GM10248 (cell line): ENCODE measurements at regions not wholly inside any gene's neighbourhood (a gene's known extent, or its start where the extent isn't known, plus 50 kb on each side); places are given as distances from the start of the nearest gene placed in this dataset.

Source experiments
- CTCF ChIA-PET: fragments of 300-600 bp; sonication (Branson Sonifier 250); formaldehyde crosslinking; extraction: SDS; loops from one replicate; lab custom pipeline; 2021; ENCODE audit warnings: antibody characterized with exemption; lab: Yijun Ruan, JAX
- POLR2A ChIA-PET: fragments of 350-650 bp; sonication (Branson Sonifier 250); formaldehyde crosslinking; extraction: SDS; loops from one replicate; lab custom pipeline; 2020; ENCODE audit warnings: antibody characterized with exemption; lab: Yijun Ruan, JAX
- DNase-seq: peaks from one replicate; pipeline ENCODE4 v3.0.0; 2012; ENCODE audit errors: extremely low spot score
- CTCF ChIP-seq: IDR thresholded peaks from 2 replicates; pipeline ENCODE4 v1.5.1; 2012; ENCODE audit warnings: mild to moderate bottlenecking, low read depth; ENCODE audit errors: extremely low read depth, missing control alignments, control extremely low read depth

GRCh38 chr7:131610007-131610406 is 53.6 kb upstream of the PODXL start:
- DNase-seq: no peak
- POLR2A ChIA-PET: no interaction called here
- no peak for TF ChIP-seq CTCF
- CTCF ChIA-PET: no interaction called here

- ChIA-PET POLR2A (interaction anchor here (0.7 kb wide), 1 partner anchor 52 kb away, joined by 5 read pairs; no protein-coding TSS in a partner anchor), CTCF (interaction anchor here (1.0 kb wide), 1 partner anchor 23 kb away, joined by 3 read pairs; no protein-coding TSS in a partner anchor)
- no peak for TF ChIP-seq CTCF
- no peak for DNase-seq
Measured at GRCh38 chr7:131608116-131608500, 51.7 kb upstream of the PODXL start.

- no peak for DNase-seq
- ChIA-PET POLR2A (no interaction called here), CTCF (interaction anchor here (1.0 to 1.3 kb wide), 2 partner anchors 19 to 22 kb away, joined by 3 read pairs; no protein-coding TSS in a partner anchor)
- no peak for TF ChIP-seq CTCF
Measured at GRCh38 chr7:131607291-131608115, 51.1 kb upstream of the PODXL start.

GRCh38 chr7:131606346-131607290 is 50.2 kb upstream of the PODXL start:
- ChIA-PET POLR2A (no interaction called here), CTCF (interaction anchor here (1.3 kb wide), 1 partner anchor 20 kb away, joined by 3 read pairs; no protein-coding TSS in a partner anchor)
- no peak for DNase-seq
- TF ChIP-seq CTCF: no peak
